Adrenal gland (tissue), 9 donors: ENCODE measurements at regions not wholly inside any gene's neighbourhood (a gene's known extent, or its start where the extent isn't known, plus 50 kb on each side); places are given as distances from the start of the nearest gene placed in this dataset.
A peak's percentile ranks its signal among the peaks of the same experiment; 100 is the strongest.
"Not testable (repeated sequence)": the region's sequence is repeated elsewhere in the genome, so short reads cannot be mapped to it uniquely, and the experiment has no call there.

Source experiments
- DNase-seq, 7 donors: peaks; one replicate each; pipeline ENCODE4 v3.0.0-alpha.2; 2019 to 2020
- H3K27ac ChIP-seq, 5 donors: fragments of 200-600 bp; sonication (generic) in 4 of 5; 1 replicate in 3 of 5; 2 replicates in 2 of 5; pipeline versions ENCODE4 v1.5.1 to v1.8.0; 2016 to 2020; ENCODE audit warnings: mild to moderate bottlenecking in 1 of 5
- H3K27me3 ChIP-seq: fragments of 200-600 bp; 2 replicates; pipeline ENCODE4 v1.8.0; 2021
- H3K36me3 ChIP-seq, 2 donors: fragments of 200-600 bp; replicated peaks in 1 of 2; 1 replicate in 1 of 2; 2 replicates in 1 of 2; pipeline versions ENCODE4 v1.5.1 to v1.8.0; 2018 to 2022
- H3K4me1 ChIP-seq, 2 donors: fragments of 200-600 bp; replicated peaks in 1 of 2; 1 replicate in 1 of 2; 2 replicates in 1 of 2; pipeline versions ENCODE4 v1.5.1 to v1.8.0; 2018 to 2021
- H3K4me3 ChIP-seq, 4 donors: fragments of 200-600 bp; sonication (generic) in 3 of 4; one replicate each; pipeline ENCODE4 v1.5.1; 2016 to 2018
- H3K9me3 ChIP-seq, 3 donors: fragments of 200-600 bp; sonication (generic) in 1 of 3; replicated peaks in 1 of 3; 1 replicate in 2 of 3; 2 replicates in 1 of 3; pipeline versions ENCODE4 v1.5.1 to v1.8.0; 2016 to 2021
- CTCF ChIP-seq, 6 experiments: fragments of 450-650 bp in 4 of 6; fragments of 200-600 bp in 2 of 6; sonication (generic) in 1 of 6; IDR thresholded peaks; 1 replicate in 5 of 6; 2 replicates in 1 of 6; pipeline versions ENCODE4 v1.5.1 to v1.8.0; 2016 to 2021; ENCODE audit warnings: antibody characterized with exemption in 6 of 6, mild to moderate bottlenecking in 2 of 6, moderate library complexity in 1 of 6
- POLR2A ChIP-seq, 2 donors: fragments of 450-650 bp; IDR thresholded peaks; one replicate each; pipeline ENCODE4 v1.6.1; 2017; ENCODE audit warnings: antibody characterized with exemption in 2 of 2, mild to moderate bottlenecking in 2 of 2, moderate library complexity in 1 of 2
- WGBS, 4 donors: extraction: QIAGEN DNeasy Blood & Tissue Kit in 2 of 4; methylation state at CpG; one replicate each; pipeline versions ENCODE4 v1.1.5 to v1.1.7; 2013 to 2017; 5-methylcytosine and 5-hydroxymethylcytosine counted together
- intact Hi-C, 2 donors: fragments of 100-400 bp; cut with DNase I; formaldehyde crosslinking; loops; one replicate each; pipeline versions ENCODE4 v1.14.1 to v1.15.0; 2022 to 2023
- donor health status: healthy with polysubstance abuse.
- donor health status: Bipolar disorder and iron deficiency.
- donor health status: DM: yes; HTN: yes; CAD: no.
- donor health status: DM: no; HTN: no; CAD: no.
- donor health status: DM: no; HTN: no; CAD: no.

GRCh38 chr7:153072806-153073205 lies 313.3 kb downstream of the ACTR3B start:
- no peak overlapping the region for H3K27ac ChIP-seq
- WGBS, 4 donors: 66 to 75% (median 68%) methylated on average over 4 of the region's 4 CpGs
- H3K9me3 ChIP-seq: no peaks in the 10 kb centered on the region
- no peak for DNase-seq
- intact Hi-C loops: no loop called here
- H3K27me3 ChIP-seq: no peaks in the 10 kb centered on the region
- H3K4me3 ChIP-seq: no peak overlapping the region
- H3K4me1 ChIP-seq: no peaks in the 10 kb centered on the region
- TF ChIP-seq POLR2A (IDR thresholded peaks at IDR 0.05): no peak
- TF ChIP-seq CTCF (IDR thresholded peaks at IDR 0.05): no peak
- no peaks in the 10 kb centered on the region for H3K36me3 ChIP-seq

GRCh38 chr7:153076289-153076688 lies 316.7 kb downstream of the ACTR3B start:
- WGBS, 4 donors: 85 to 97% (median 93%) methylated on average over 2 of the region's 2 CpGs
- H3K27me3 ChIP-seq, H3K27ac ChIP-seq, DNase-seq, H3K4me1 ChIP-seq, H3K36me3 ChIP-seq, intact Hi-C loops, H3K4me3 ChIP-seq, H3K9me3 ChIP-seq: not testable (repeated sequence)

GRCh38 chr7:153081496-153081895 lies 321.9 kb downstream of the ACTR3B start:
- H3K4me3 ChIP-seq: no peak overlapping the region
- no peak overlapping the region for H3K27ac ChIP-seq
- no peaks in the 10 kb centered on the region for H3K27me3 ChIP-seq
- no peak for TF ChIP-seq POLR2A (IDR thresholded peaks at IDR 0.05)
- TF ChIP-seq CTCF (IDR thresholded peaks at IDR 0.05): no peak
- DNase-seq: no peak
- intact Hi-C loops: no loop called here
- no peaks in the 10 kb centered on the region for H3K36me3 ChIP-seq
- H3K4me1 ChIP-seq: no peaks in the 10 kb centered on the region
- 77 to 82% (median 80%) methylated on average over 8 of the region's 8 CpGs for WGBS, 4 donors
- no peaks in the 10 kb centered on the region for H3K9me3 ChIP-seq

- DNase-seq: no peak
- Histone ChIP-seq H3K9me3 (no peaks in the 10 kb centered on the region), H3K4me1 (no peaks in the 10 kb centered on the region), H3K36me3 (no peaks in the 10 kb centered on the region), H3K4me3 (no peak overlapping the region), H3K27me3 (no peaks in the 10 kb centered on the region), H3K27ac (no peak overlapping the region)
- intact Hi-C loops: no loop called here
- no peak for TF ChIP-seq POLR2A (IDR thresholded peaks at IDR 0.05)
- no peak for TF ChIP-seq CTCF (IDR thresholded peaks at IDR 0.05)
- 60 to 84% (median 67%) methylated on average over 1 to 6 of the region's 6 CpGs for WGBS, 4 donors
Measured at GRCh38 chr7:153084278-153084677, 324.7 kb downstream of the ACTR3B start.

- H3K27me3 ChIP-seq: no peaks in the 10 kb centered on the region
- H3K27ac ChIP-seq: no peak overlapping the region
- H3K4me3 ChIP-seq: no peak overlapping the region
- DNase-seq: peak in 1 of 7 donors; percentile 2
- TF ChIP-seq POLR2A (IDR thresholded peaks at IDR 0.05) (no peak), CTCF (IDR thresholded peaks at IDR 0.05) (no peak)
- H3K36me3 ChIP-seq: no peaks in the 10 kb centered on the region
- no peaks in the 10 kb centered on the region for H3K4me1 ChIP-seq
- H3K9me3 ChIP-seq: no peaks in the 10 kb centered on the region
- 52 to 60% (median 57%) methylated on average over 4 of the region's 4 CpGs for WGBS, 4 donors
- intact Hi-C loops: no loop called here
Measured at GRCh38 chr7:153087498-153087897, 327.9 kb downstream of the ACTR3B start.
